ENCODE measurements at regions not wholly inside any gene's neighbourhood (a gene's known extent, or its start where the extent isn't known, plus 50 kb on each side); places are given as distances from the start of the nearest gene placed in this dataset.

DNA sequence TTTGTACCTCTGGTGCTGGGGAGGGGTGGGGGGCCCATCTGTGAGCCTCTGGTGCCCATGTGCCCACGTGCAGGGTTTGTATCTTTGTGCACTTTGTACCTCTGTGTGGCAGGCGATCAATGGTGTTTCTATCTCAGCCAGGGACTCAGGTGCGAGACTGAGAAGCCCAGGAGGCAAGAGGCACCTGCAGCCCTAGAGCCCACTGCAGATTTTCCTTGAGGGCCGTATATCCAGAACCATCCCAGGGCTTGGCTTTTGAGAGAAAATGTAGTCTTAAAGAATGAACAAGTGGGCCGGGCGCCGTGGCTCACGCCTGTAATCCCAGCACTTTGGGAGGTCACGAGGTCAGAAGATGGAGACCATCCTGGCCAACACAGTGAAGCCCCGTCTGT, 52.2 kb upstream of the KCNMB1 start:
- Histone ChIP-seq H2AK5ac (ENCODE audit: low read depth, low read length) (no peak overlapping the region), H3K4ac (ENCODE audit: low read depth, low read length) (no peak overlapping the region), H3K23ac (ENCODE audit: low read depth, low read length) (no peak overlapping the region), H2BK20ac (ENCODE audit: low read depth, low read length) (no peak overlapping the region), H3K79me1 (ENCODE audit: low read depth in 1 of 2, low read length in 2 of 2) (no peaks in the 10 kb centered on the region), H3K4me2 (ENCODE audit: low read depth, low read length) (no peak overlapping the region), H3K36me3 (ENCODE audit: control insufficient read depth, insufficient read depth, low read length) (no peaks in the 10 kb centered on the region), H3K27ac (ENCODE audit: insufficient read depth, low read length) (no peak overlapping the region), H3K18ac (ENCODE audit: low read depth, low read length) (no peak overlapping the region), H2BK120ac (ENCODE audit: low read depth, low read length) (no peak overlapping the region), H4K5ac (ENCODE audit: low read depth, low read length) (no peak overlapping the region), H4K91ac (ENCODE audit: insufficient read depth, low read depth, low read length) (no peak overlapping the region), H3K4me3 (ENCODE audit: insufficient read depth, low read depth, low read length) (no peak overlapping the region), H3K9me3 (ENCODE audit: control insufficient read depth, insufficient read depth, low read length) (no peaks in the 10 kb centered on the region), H3K14ac (replicated peaks; ENCODE audit: low read depth, low read length) (no peak overlapping the region), H3K27me3 (ENCODE audit: control insufficient read depth, insufficient read depth, low read length) (no peaks in the 10 kb centered on the region; the same call in 1 of the 2 replicates), H2AFZ (replicated peaks; ENCODE audit: low read length, poor library complexity) (no peak overlapping the region), H4K20me1 (ENCODE audit: insufficient read depth, low read length) (no peaks in the 10 kb centered on the region), H2BK5ac (ENCODE audit: low read depth, low read length, poor library complexity, severe bottlenecking) (no peak overlapping the region), H3K9me1 (ENCODE audit: insufficient read depth, low read length) (no peaks in the 10 kb centered on the region), H3K56ac (ENCODE audit: extremely low read depth, insufficient read depth, low read length) (no peak overlapping the region), H2BK15ac (ENCODE audit: low read depth, low read length) (no peak overlapping the region), H4K8ac (ENCODE audit: low read depth in 2 of 2, low read length in 2 of 2) (no peak overlapping the region), H3K9ac (ENCODE audit: low read depth, low read length) (no peak overlapping the region), H2AK9ac (replicated peaks; ENCODE audit: low read depth, low read length, poor library complexity) (no peak overlapping the region), H3K4me1 (ENCODE audit: control insufficient read depth, insufficient read depth, low read length) (no peaks in the 10 kb centered on the region)
- in situ Hi-C loops (cut with MboI; ENCODE audit: low sequenced_read_pairs) (loop anchor here (5.0 kb wide), 1 partner anchor 181 kb away; no protein-coding TSS in a partner anchor), intact Hi-C loops (cut with micrococcal nuclease) (no loop called here), dilution Hi-C loops (cut with HindIII; ENCODE audit: low sequenced_read_pairs, unreplicated experiment) (no loop called here)
- BruUV-seq (replicated peaks), result no TSS peak
- ATAC-seq (ENCODE audit: low read depth) (no peak), DNase-seq (no peak)
- TF ChIP-seq, protein P1, sequence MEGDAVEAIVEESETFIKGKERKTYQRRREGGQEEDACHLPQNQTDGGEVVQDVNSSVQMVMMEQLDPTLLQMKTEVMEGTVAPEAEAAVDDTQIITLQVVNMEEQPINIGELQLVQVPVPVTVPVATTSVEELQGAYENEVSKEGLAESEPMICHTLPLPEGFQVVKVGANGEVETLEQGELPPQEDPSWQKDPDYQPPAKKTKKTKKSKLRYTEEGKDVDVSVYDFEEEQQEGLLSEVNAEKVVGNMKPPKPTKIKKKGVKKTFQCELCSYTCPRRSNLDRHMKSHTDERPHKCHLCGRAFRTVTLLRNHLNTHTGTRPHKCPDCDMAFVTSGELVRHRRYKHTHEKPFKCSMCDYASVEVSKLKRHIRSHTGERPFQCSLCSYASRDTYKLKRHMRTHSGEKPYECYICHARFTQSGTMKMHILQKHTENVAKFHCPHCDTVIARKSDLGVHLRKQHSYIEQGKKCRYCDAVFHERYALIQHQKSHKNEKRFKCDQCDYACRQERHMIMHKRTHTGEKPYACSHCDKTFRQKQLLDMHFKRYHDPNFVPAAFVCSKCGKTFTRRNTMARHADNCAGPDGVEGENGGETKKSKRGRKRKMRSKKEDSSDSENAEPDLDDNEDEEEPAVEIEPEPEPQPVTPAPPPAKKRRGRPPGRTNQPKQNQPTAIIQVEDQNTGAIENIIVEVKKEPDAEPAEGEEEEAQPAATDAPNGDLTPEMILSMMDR (conservative IDR thresholded peaks at IDR 0.05; ENCODE audit: low read depth, low read length), result no peak
- TF ChIP-seq SMC3 (IDR thresholded peaks at IDR 0.05; ENCODE audit: low read depth, low read length), result no peak
- no peak for TF ChIP-seq FOS (IDR thresholded peaks at IDR 0.05; ENCODE audit: low read depth, low read length)
- no peak for TF ChIP-seq MAZ (IDR thresholded peaks at IDR 0.05; ENCODE audit: borderline replicate concordance, low read depth, low read length)
- TF ChIP-seq BHLHE40 (IDR thresholded peaks at IDR 0.05; ENCODE audit: low read depth, low read length), result no peak
- TF ChIP-seq MAFK (IDR thresholded peaks at IDR 0.05; ENCODE audit: low read depth, low read length), result no peak
- TF ChIP-seq, protein P2, sequence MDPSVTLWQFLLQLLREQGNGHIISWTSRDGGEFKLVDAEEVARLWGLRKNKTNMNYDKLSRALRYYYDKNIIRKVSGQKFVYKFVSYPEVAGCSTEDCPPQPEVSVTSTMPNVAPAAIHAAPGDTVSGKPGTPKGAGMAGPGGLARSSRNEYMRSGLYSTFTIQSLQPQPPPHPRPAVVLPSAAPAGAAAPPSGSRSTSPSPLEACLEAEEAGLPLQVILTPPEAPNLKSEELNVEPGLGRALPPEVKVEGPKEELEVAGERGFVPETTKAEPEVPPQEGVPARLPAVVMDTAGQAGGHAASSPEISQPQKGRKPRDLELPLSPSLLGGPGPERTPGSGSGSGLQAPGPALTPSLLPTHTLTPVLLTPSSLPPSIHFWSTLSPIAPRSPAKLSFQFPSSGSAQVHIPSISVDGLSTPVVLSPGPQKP (IDR thresholded peaks at IDR 0.05; ENCODE audit: borderline replicate concordance, low read depth, low read length), result no peak
- TF ChIP-seq NFE2L2 (IDR thresholded peaks at IDR 0.05; ENCODE audit: low read depth, low read length), result no peak
- TF ChIP-seq, protein P3, sequence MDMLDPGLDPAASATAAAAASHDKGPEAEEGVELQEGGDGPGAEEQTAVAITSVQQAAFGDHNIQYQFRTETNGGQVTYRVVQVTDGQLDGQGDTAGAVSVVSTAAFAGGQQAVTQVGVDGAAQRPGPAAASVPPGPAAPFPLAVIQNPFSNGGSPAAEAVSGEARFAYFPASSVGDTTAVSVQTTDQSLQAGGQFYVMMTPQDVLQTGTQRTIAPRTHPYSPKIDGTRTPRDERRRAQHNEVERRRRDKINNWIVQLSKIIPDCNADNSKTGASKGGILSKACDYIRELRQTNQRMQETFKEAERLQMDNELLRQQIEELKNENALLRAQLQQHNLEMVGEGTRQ (IDR thresholded peaks at IDR 0.05; ENCODE audit: low read depth, low read length), result no peak
- no peak for TF ChIP-seq POLR2A (IDR thresholded peaks at IDR 0.05; ENCODE audit: low read depth, low read length)
- no peak for TF ChIP-seq CHD1 (IDR thresholded peaks at IDR 0.05; ENCODE audit: low read depth, low read length)
- TF ChIP-seq CEBPB (IDR thresholded peaks at IDR 0.05; ENCODE audit: low read depth, low read length), result no peak
- TF ChIP-seq RFX5 (IDR thresholded peaks at IDR 0.05; ENCODE audit: low read depth, low read length), result no peak
- no peak for TF ChIP-seq MXI1 (IDR thresholded peaks at IDR 0.05; ENCODE audit: borderline replicate concordance, low read depth, low read length)
- no peak for TF ChIP-seq RAD21 (IDR thresholded peaks at IDR 0.05; ENCODE audit: low read length)
- no peak for TF ChIP-seq RCOR1 (IDR thresholded peaks at IDR 0.05; ENCODE audit: insufficient replicate concordance, low read length)
- 100% methylated on average over 1 of the region's 10 CpGs; no CpG with 5 or more reads in 1 of the 2 experiments for WGBS, 2 experiments (ENCODE audit: extremely low coverage in 2 of 2, insufficient read length in 1 of 2)
- ChIA-PET POLR2A (ENCODE audit: unreplicated experiment) (no interaction called here), CTCF (no interaction called here)
